NCI-H1105 (cell line): ENCODE measurements at regions not wholly inside any gene's neighbourhood (a gene's known extent, or its start where the extent isn't known, plus 50 kb on each side); places are given as distances from the start of the nearest gene placed in this dataset.
"Not testable (repeated sequence)": the region's sequence is repeated elsewhere in the genome, so short reads cannot be mapped to it uniquely, and the experiment has no call there.

Source experiments
- DNase-seq: peaks from one replicate; lab custom pipeline; 2025; lab: John Stamatoyannopoulos, UW

- peak; percentile 15 for DNase-seq
Measured at GRCh38 chr14:45716572-45716971, 463.6 kb upstream of the MIS18BP1 start.

GRCh38 chr14:45715946-45716345, 462.9 kb upstream of the MIS18BP1 start:
- no peak for DNase-seq

GRCh38 chr14:45709541-45709940, 456.5 kb upstream of the MIS18BP1 start:
- DNase-seq: no peak

GRCh38 chr14:45705940-45706534, 453.0 kb upstream of the MIS18BP1 start:
- DNase-seq: no peak

- no peak for DNase-seq
Measured at GRCh38 chr14:45699471-45699870, 446.5 kb upstream of the MIS18BP1 start.

- DNase-seq: peak; percentile 46
Measured at GRCh38 chr14:45698462-45699134, 445.6 kb upstream of the MIS18BP1 start.

GRCh38 chr14:45686771-45687170, 433.8 kb upstream of the MIS18BP1 start:
- DNase-seq: no peak

GRCh38 chr14:45680531-45680930, 427.5 kb upstream of the MIS18BP1 start:
- DNase-seq: no peak

GRCh38 chr14:45679853-45680252, 426.9 kb upstream of the MIS18BP1 start:
- no peak for DNase-seq

- no peak for DNase-seq
Measured at GRCh38 chr14:45678163-45678562, 425.2 kb upstream of the MIS18BP1 start.

- DNase-seq: no peak
Measured at GRCh38 chr14:45673420-45673819, 420.4 kb upstream of the MIS18BP1 start.

GRCh38 chr14:45664668-45665356, 411.8 kb upstream of the MIS18BP1 start:
- DNase-seq: no peak

GRCh38 chr14:45658917-45659299, 405.9 kb upstream of the MIS18BP1 start:
- DNase-seq: no peak

GRCh38 chr14:45658226-45658916, 405.4 kb upstream of the MIS18BP1 start:
- DNase-seq: no peak

- no peak for DNase-seq
Measured at GRCh38 chr14:45651890-45652289, 398.9 kb upstream of the MIS18BP1 start.

- no peak for DNase-seq
Measured at GRCh38 chr14:45650754-45651153, 397.8 kb upstream of the MIS18BP1 start.

GRCh38 chr14:45649051-45649450, 396.0 kb upstream of the MIS18BP1 start:
- DNase-seq: no peak

GRCh38 chr14:45641541-45641940, 388.5 kb upstream of the MIS18BP1 start:
- peak; percentile 45 for DNase-seq

GRCh38 chr14:45634651-45635441, 381.8 kb upstream of the MIS18BP1 start:
- not testable (repeated sequence) for DNase-seq

GRCh38 chr14:45633220-45633984, 380.4 kb upstream of the MIS18BP1 start:
- no peak for DNase-seq

- no peak for DNase-seq
Measured at GRCh38 chr14:45621731-45622130, 368.7 kb upstream of the MIS18BP1 start.
